AG04450 (cell line): ENCODE measurements at regions not wholly inside any gene's neighbourhood (a gene's known extent, or its start where the extent isn't known, plus 50 kb on each side); places are given as distances from the start of the nearest gene placed in this dataset.

ENCODE experiments used
- CTCF ChIA-PET: fragments of 300-600, 350-600 bp; formaldehyde crosslinking; extraction: SDS; loops from one replicate; lab custom pipeline; 2022; ENCODE audit warnings: antibody characterized with exemption, inconsistent platforms; lab: Charles Lee
- POLR2A ChIA-PET: fragments of 350-600 bp; formaldehyde crosslinking; extraction: SDS; loops from one replicate; lab custom pipeline; 2021; ENCODE audit warnings: antibody characterized with exemption, inconsistent platforms; lab: Yijun Ruan, JAX
- DNase-seq: peaks from one replicate; pipeline ENCODE4 v3.0.0-alpha.2; 2011; ENCODE audit warnings: low read depth, low spot score
- H3K27ac ChIP-seq: one replicate; pipeline ENCODE4 v1.5.1; 2012; ENCODE audit warnings: low read depth, low read length, control low read depth
- H3K27me3 ChIP-seq: one replicate; pipeline ENCODE4 v1.6.0; 2012; ENCODE audit warnings: low read length; ENCODE audit not compliant: control insufficient read depth, insufficient read depth
- H3K4me3 ChIP-seq: 2 replicates; pipeline ENCODE4 v1.5.1; 2011; ENCODE audit warnings: mild to moderate bottlenecking, low read depth, low read length, control low read depth
- H3K9me3 ChIP-seq: 2 replicates; pipeline ENCODE4 v1.5.1; 2012; ENCODE audit warnings: low read length; ENCODE audit not compliant: control insufficient read depth, insufficient read depth
- CTCF ChIP-seq: IDR thresholded peaks from 2 replicates; pipeline ENCODE4 v1.5.1; 2011; ENCODE audit warnings: low read depth, low read length, control low read depth, inconsistent platforms

GRCh38 chr22:40122792-40123191 lies 54.9 kb upstream of the TNRC6B start:
- no peak for TF ChIP-seq CTCF
- H3K4me3 ChIP-seq = no peak overlapping the region
- no peak overlapping the region for H3K27ac ChIP-seq
- POLR2A ChIA-PET = no interaction called here
- no peaks in the 10 kb centered on the region for H3K27me3 ChIP-seq
- H3K9me3 ChIP-seq = no peaks in the 10 kb centered on the region
- CTCF ChIA-PET = no interaction called here
- DNase-seq = no peak

- TF ChIP-seq CTCF = no peak
- Histone ChIP-seq H3K4me3 (no peak overlapping the region), H3K27me3 (no peaks in the 10 kb centered on the region), H3K27ac (no peak overlapping the region), H3K9me3 (no peaks in the 10 kb centered on the region)
- no peak for DNase-seq
- POLR2A ChIA-PET = no interaction called here
- CTCF ChIA-PET = no interaction called here
These were observed 54.3 kb upstream of the TNRC6B start for GRCh38 chr22:40123387-40123786.
